HG03575 (cell line): ENCODE measurements at regions not wholly inside any gene's neighbourhood (a gene's known extent, or its start where the extent isn't known, plus 50 kb on each side); places are given as distances from the start of the nearest gene placed in this dataset.

Experiments used
- ATAC-seq: cut with Tn5 transposase; IDR thresholded peaks from one replicate; pipeline ENCODE4 v1.9.1; 2021; ENCODE audit not compliant: unreplicated experiment, insufficient number of reproducible peaks, low FRiP score; ENCODE audit errors: extremely low read depth

DNA sequence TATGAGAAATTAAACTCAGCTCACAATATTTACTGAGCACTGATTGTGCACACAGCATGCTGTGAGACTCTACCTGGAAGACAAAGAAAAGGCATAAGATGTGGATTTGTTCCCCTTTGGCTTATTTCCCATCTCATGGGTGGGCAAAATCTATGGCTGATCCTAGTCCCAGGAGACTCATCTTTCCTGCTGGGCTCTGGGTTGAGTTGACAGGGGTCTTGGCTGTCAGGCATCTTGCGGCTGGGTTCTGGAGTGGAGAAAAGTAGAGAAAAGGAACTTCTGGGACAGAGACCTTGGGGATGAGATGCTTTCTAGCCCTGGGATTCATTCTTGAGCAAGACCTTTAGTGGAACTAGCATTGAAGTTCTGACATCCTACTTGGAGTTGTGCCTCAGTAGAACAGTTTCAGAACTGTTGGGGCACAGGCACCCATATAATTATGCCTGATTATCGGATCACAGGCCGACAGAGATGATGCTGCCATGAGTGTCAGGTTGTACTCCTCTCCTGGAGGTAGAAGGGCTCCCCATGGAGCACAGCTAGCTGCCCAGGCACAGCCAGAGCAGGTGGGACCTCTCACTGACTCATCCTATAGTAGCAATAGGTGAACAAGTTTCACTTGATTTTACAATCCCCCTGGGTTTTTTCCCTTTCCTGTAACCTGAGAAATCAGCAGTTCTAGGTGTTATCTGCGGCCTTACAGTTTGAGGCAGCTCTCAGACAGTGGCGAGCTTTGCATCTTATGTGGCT, 260.9 kb downstream of the CYRIA start:
- ATAC-seq = no peak

DNA sequence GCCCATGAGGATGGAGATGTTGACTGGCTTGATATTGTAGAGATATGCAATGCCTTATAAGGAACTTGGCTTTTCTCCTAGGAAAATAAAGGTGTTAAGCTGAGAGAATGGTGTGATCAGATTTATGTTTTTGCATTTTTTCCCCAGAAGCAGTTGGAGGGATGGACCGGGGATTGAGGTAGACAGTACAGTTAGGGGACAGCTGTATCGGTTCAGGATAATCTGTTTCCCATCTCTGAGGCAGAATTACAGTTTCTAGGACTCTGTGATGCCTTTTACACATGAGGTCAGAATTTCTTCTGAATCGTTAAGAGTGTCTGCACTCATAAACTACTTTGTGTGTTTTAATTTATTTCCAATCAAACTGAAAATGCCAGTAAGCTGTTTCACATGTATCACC, 261.5 kb downstream of the CYRIA start:
- no peak for ATAC-seq

DNA sequence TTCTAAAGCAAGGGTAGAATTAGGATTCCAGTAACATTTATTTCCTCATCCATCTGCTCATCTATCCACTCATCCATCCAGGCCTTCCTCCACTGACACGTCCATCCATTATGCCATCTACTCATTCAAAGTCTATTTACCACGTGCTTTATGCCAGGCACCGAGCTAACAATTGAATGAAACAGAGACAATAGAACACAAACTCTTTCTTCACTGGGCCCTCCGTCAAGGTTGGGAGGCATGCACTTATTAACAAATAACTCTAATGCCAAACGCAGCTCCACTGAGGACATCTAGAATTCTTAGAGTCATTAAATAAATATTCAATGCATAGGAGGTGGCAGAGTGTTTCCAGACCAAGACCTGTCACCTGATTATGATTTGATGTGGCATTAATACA, 262.7 kb downstream of the CYRIA start:
- no peak for ATAC-seq

- no peak for ATAC-seq
These were observed 263.8 kb downstream of the CYRIA start for GRCh38 chr2:16401761-16402300.

DNA sequence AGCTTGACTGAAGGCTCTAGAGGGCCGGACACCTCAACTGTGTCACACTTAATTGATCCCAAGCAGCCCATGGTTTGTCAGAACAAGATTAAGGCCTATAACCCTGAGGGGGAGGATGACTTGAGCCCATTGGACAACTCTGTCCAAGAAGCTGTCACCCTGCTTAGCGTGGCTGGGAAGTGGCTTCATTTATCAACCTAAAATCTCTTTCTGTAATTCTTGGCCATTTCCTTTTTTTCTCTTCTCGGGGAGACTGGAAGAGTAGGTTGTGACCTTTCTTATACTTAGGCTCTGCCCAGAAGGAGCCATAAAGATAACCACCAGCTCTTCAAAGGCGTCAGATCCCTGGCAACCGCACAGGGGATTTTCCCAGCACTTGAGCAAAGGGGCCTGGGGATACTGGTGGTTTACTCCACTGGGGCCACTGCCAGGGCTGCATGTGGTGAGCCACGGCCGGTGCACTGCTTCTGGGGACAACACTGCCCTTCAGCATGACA, 265.5 kb downstream of the CYRIA start:
- ATAC-seq = no peak

GRCh38 chr2:16398486-16399043, 267.1 kb downstream of the CYRIA start:
- no peak for ATAC-seq

DNA sequence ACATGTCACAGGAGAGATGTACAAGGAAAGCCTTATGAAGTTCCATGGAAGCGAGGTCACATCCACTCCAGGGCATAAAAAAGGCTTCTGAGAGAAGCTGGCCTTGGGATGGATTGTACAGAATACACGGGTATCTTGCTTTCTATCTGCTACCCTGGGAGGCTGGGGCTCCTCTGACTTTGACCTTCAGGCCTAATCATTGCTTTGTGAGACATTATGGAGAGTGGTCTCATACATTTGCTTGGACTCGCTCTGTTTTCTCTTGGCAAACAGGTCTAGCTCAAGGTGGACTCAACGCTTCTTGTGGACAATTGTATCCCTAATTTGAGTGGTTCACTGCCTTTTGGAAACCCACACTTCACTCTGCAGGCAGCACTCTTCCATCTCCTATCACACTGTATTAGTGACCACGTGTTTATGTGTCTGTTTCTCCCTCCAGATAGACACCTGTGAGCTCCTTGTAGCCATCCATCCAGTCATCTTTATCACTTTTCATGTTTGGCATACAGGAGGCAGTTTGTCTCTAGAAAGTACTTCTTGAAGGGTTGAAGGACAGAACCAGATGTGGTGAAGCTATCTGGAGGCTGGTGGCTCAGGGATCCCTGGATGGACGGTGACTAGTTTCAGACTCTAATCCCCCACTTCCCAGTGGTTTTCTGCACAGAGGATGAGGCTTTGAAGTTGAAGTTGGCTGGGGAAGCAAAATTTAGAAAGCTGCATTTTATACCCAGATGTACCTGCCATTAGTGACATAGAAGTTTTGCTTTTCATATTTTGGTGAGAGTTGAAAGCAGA, 267.8 kb downstream of the CYRIA start:
- ATAC-seq = no peak

GRCh38 chr2:16396986-16397385, 268.6 kb downstream of the CYRIA start:
- ATAC-seq = no peak

DNA sequence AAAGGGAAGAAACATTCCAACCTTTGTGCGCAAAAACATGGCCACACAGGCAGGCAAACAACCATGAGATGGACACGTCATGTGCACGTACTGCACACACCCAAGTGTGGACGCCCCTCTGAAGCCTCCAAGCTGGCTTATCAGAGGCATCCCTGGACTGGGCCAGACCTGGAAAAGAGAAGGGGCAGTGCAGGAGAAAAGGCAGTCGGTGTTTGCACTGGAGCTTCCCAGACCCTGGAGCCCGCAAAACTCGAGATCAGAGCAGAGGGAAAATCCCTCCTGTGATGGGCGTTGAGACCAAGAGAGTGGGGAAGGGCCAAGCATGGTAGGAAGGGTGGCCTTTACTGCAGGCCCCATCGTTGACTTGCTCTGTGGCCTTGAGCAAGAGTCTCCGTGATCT, 269.5 kb downstream of the CYRIA start:
- no peak for ATAC-seq

DNA sequence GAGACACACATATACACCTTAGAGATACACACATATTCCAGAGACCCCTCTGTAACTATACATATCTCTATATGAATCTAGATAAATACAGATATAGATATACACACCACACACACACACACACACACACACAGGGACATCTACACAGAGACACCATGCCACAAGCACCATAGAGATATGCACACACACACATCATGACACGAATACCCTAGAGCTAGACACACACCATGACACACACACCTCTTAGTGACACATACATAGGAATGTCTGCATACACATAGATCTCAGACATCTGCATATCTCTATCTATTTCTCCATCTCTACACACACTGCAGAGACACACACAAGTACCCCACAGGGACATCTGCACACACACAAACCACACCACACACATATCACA, 270.0 kb downstream of the CYRIA start:
- no peak for ATAC-seq

DNA sequence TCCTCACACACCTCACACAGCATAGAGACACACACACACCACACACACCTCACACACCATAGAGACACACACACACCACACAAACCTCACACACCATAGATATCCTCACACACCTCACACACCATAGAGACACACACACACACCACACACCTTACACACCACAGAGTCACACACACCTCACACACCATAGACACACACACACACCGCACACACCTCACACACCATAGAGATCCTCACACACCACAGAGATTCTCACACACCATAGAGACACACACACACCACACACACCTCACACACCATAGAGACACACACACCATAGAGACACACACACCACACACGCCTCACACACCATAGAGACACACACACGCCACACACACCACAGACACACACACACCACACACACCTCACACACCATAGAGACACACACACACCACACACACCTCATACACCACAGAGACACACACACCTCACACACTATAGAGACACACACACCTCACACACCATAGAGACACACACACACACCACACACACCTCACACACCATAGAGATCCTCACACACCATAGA, 270.6 kb downstream of the CYRIA start:
- no peak for ATAC-seq

DNA sequence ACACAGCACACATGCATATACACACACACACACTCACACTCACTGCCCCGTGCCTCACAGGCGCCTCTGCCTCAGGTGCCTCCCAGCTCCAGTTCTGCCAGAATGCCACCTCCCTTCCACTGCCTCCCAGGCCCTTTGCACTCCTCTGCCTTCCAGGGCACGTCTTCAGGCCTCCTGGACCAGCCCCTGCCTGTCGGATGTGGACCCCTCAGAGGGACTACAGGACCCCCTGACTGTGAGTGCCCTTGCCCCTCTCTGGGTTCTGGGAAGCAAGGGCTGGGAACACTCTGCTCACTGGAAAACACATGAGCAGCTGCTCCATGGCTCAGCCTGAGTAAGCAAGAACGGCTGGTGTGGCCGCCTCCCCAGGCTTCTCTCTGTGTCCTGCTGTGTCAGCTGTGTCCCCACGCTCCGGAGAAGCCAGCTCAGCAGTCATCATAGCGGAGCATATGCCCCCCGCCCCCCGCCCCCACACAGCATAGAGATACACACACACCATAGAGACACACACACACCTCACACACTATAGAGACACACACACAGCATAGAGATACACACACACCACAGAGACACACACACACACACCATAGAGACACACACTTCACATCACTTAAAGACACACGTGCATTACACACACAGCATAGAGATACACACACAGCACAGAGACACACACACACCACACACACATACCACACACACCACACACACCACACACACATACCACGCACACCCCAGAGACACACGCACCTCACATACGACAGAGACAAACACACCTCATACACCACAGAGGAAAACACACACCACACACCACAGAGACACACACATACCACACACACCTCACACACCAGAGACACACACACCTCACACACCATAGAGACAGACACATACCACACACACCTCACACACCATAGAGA, 271.3 kb downstream of the CYRIA start:
- ATAC-seq = no peak

DNA sequence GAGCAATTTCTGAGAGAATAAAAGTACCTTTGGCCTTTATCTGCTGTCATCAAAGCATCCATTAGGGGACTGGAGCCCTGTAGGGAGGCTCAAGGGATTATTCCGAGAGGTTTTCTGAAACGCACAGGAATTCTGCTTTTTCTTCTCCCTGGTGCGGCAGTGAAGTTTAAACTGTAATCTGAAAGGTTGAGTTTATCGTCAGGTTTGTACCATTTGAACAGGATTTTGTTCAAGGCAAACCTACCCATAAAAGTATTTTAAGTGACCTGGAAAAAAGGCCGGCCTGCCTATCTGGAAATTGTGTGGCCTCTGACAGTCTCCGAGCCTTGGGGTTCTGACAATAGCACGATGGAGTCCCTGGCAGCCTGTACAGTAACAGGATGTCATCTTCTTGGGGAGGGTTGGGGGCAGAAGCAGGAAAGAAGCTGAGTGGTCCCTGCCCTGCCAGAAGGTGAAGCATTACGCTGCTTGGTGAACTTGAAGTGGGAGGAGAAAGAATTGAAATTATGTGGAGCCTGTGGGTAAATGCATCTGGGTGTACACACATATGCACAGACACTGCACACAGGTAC, 272.0 kb downstream of the CYRIA start:
- ATAC-seq = no peak

DNA sequence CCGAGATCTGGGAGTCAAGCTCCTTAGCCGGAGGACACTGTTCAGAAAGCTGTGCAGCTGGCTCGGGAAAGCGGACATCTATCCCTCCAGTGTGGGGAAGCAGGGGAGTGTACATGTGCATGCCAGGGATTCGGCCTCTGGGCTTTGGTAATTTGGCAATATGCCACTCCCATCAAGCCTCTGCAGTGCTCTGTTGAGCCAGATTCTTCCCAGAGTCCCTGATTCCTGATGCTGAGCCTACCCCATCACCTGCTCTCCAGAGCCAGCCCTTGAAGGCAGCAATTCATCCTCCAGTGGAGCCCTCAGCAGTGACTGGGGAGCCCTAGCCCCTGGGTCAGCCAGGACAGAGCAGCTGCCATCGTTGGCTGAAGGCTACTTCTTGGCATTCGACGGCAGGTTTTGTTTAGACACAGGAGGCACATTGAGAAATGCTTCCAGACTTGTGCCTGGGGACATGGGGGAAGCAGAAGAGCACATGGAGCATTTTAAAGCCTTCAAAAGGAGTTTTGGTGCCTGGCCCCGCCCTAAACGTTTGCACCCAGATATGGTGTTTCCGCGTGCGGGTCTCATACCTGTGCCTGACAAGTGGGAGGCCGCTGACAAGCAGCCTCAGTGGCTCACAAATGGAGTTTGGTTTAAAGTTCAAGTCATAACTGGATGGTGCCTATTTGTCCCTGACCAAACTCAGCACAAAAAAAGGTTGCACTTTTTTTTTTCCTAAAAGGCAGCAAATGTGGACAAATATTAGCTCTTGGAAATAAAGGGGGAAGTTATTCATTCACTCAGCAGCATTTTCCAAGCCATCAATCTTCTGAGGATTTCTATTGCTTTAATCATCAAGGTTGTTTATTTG, 272.8 kb downstream of the CYRIA start:
- ATAC-seq = no peak

- no peak for ATAC-seq
These were observed 273.6 kb downstream of the CYRIA start for GRCh38 chr2:16391986-16392385.

- no peak for ATAC-seq
These were observed 275.1 kb downstream of the CYRIA start for GRCh38 chr2:16390561-16390960.

GRCh38 chr2:16389611-16390010, 276.0 kb downstream of the CYRIA start:
- no peak for ATAC-seq
